GM19351 (cell line): ENCODE measurements at regions not wholly inside any gene's neighbourhood (a gene's known extent, or its start where the extent isn't known, plus 50 kb on each side); places are given as distances from the start of the nearest gene placed in this dataset.
"Not testable (repeated sequence)": the region's sequence is repeated elsewhere in the genome, so short reads cannot be mapped to it uniquely, and the experiment has no call there.

Experiments used
- ATAC-seq: cut with Tn5 transposase; IDR thresholded peaks from one replicate; pipeline ENCODE4 v1.9.1; 2021; ENCODE audit warnings: mild to moderate bottlenecking, moderate library complexity; ENCODE audit not compliant: unreplicated experiment

- no peak for ATAC-seq
These were observed 323.5 kb upstream of the PTGER4 start for GRCh38 chr5:40356248-40356647.

- ATAC-seq = no peak
These were observed 323.9 kb upstream of the PTGER4 start for GRCh38 chr5:40355846-40356245.

GRCh38 chr5:40355181-40355580, 324.5 kb upstream of the PTGER4 start:
- ATAC-seq = no peak

GRCh38 chr5:40354171-40354570, 325.5 kb upstream of the PTGER4 start:
- ATAC-seq = no peak

- no peak for ATAC-seq
These were observed 326.3 kb upstream of the PTGER4 start for GRCh38 chr5:40353442-40353841.

GRCh38 chr5:40347981-40348725, 331.6 kb upstream of the PTGER4 start:
- no peak for ATAC-seq

- ATAC-seq = no peak
These were observed 332.8 kb upstream of the PTGER4 start for GRCh38 chr5:40346901-40347300.

- ATAC-seq = not testable (repeated sequence)
These were observed 341.3 kb upstream of the PTGER4 start for GRCh38 chr5:40338434-40338833.

- no peak for ATAC-seq
These were observed 345.5 kb upstream of the PTGER4 start for GRCh38 chr5:40334242-40334635.

GRCh38 chr5:40333459-40334241, 346.1 kb upstream of the PTGER4 start:
- no peak for ATAC-seq

- no peak for ATAC-seq
These were observed 346.7 kb upstream of the PTGER4 start for GRCh38 chr5:40332970-40333369.

- no peak for ATAC-seq
These were observed 348.1 kb upstream of the PTGER4 start for GRCh38 chr5:40331616-40332015.

- no peak for ATAC-seq
These were observed 358.2 kb upstream of the PTGER4 start for GRCh38 chr5:40321514-40321913.

GRCh38 chr5:40318395-40318794, 361.3 kb upstream of the PTGER4 start:
- ATAC-seq = no peak

GRCh38 chr5:40317023-40317422, 362.7 kb upstream of the PTGER4 start:
- no peak for ATAC-seq

- ATAC-seq = no peak
These were observed 364.6 kb upstream of the PTGER4 start for GRCh38 chr5:40315126-40315525.

GRCh38 chr5:40314275-40314674, 365.4 kb upstream of the PTGER4 start:
- no peak for ATAC-seq

GRCh38 chr5:40312205-40312604, 367.5 kb upstream of the PTGER4 start:
- ATAC-seq = no peak

GRCh38 chr5:40309851-40310250, 369.9 kb upstream of the PTGER4 start:
- no peak for ATAC-seq

GRCh38 chr5:40308867-40309266, 370.8 kb upstream of the PTGER4 start:
- ATAC-seq = no peak

- no peak for ATAC-seq
These were observed 371.8 kb upstream of the PTGER4 start for GRCh38 chr5:40307920-40308319.

- no peak for ATAC-seq
These were observed 372.7 kb upstream of the PTGER4 start for GRCh38 chr5:40306869-40307487.
